PC-9 (cell line): ENCODE measurements at regions not wholly inside any gene's neighbourhood (a gene's known extent, or its start where the extent isn't known, plus 50 kb on each side); places are given as distances from the start of the nearest gene placed in this dataset.

ENCODE experiments used
- BruUV-seq: library from RNA; stranded (reverse); fragments of 400-500 nt; replicated peaks from 2 replicates; lab custom pipeline; 2021; lab: Mats Ljungman, UMichigan
- CTCF ChIA-PET: fragments of 300-600 bp; sonication (Branson Sonifier 250); formaldehyde crosslinking; loops from one replicate; lab custom pipeline; 2022; ENCODE audit warnings: antibody characterized with exemption; lab: Charles Lee
- POLR2A ChIA-PET: fragments of 300-600 bp; sonication (Branson Sonifier 250); formaldehyde crosslinking; loops from one replicate; lab custom pipeline; 2022; ENCODE audit warnings: antibody characterized with exemption; ENCODE audit not compliant: unreplicated experiment; lab: Charles Lee
- DNase-seq, 2 experiments: peaks; one replicate each; pipeline versions ENCODE4 v3.0.0 to v3.0.0-alpha.2; 2015 to 2022; ENCODE audit warnings: mixed read lengths in 1 of 2
- H2AFZ ChIP-seq: fragments of 200-600 bp; sonication (generic); 2 replicates; pipeline ENCODE4 v1.8.1; 2017; ENCODE audit warnings: antibody characterized with exemption
- H3F3A ChIP-seq: fragments of 200-600 bp; sonication (generic); 2 replicates; pipeline ENCODE4 v1.8.1; 2017; ENCODE audit warnings: antibody characterized with exemption, mild to moderate bottlenecking, low read depth; ENCODE audit not compliant: insufficient read depth
- H3K27ac ChIP-seq: fragments of 200-600 bp; sonication (generic); 2 replicates; pipeline ENCODE4 v1.6.1; 2016; ENCODE audit warnings: mixed run types
- H3K27me3 ChIP-seq: fragments of 200-600 bp; sonication (generic); 2 replicates; pipeline ENCODE4 v1.6.1; 2016; ENCODE audit warnings: low read depth, mixed run types; ENCODE audit not compliant: insufficient read depth
- H3K36me3 ChIP-seq: fragments of 200-600 bp; sonication (generic); 2 replicates; pipeline ENCODE4 v1.6.1; 2016; ENCODE audit warnings: low read depth, mixed run types
- H3K4me1 ChIP-seq: fragments of 200-600 bp; sonication (generic); replicated peaks from 2 replicates; pipeline ENCODE4 v1.6.1; 2016; ENCODE audit warnings: mixed run types; ENCODE audit not compliant: insufficient read depth
- H3K4me2 ChIP-seq: fragments of 200-600 bp; sonication (generic); 2 replicates; pipeline ENCODE4 v1.6.1; 2017; ENCODE audit warnings: mixed run types
- H3K4me3 ChIP-seq: fragments of 200-600 bp; sonication (generic); 2 replicates; pipeline ENCODE4 v1.6.1; 2016; ENCODE audit warnings: mixed run types
- H3K79me2 ChIP-seq: fragments of 200-600 bp; sonication (generic); 2 replicates; pipeline ENCODE4 v1.6.1; 2017; ENCODE audit warnings: low read depth, mixed run types
- H3K9me2 ChIP-seq: fragments of 200-600 bp; sonication (generic); 2 replicates; pipeline ENCODE4 v1.8.1; 2017; ENCODE audit warnings: mild to moderate bottlenecking; ENCODE audit not compliant: insufficient read depth
- H3K9me3 ChIP-seq: fragments of 200-600 bp; sonication (generic); 2 replicates; pipeline ENCODE4 v1.8.1; 2016; ENCODE audit warnings: low read depth; ENCODE audit not compliant: insufficient read depth
- H4K20me1 ChIP-seq: fragments of 200-600 bp; sonication (generic); 2 replicates; pipeline ENCODE4 v1.8.1; 2017; ENCODE audit not compliant: insufficient read depth
- CTCF ChIP-seq: fragments of 200-600 bp; sonication (generic); conservative IDR thresholded peaks from 2 replicates; pipeline ENCODE4 v1.6.1; 2017; ENCODE audit warnings: mixed run types, antibody characterized with exemption, mild to moderate bottlenecking, moderate library complexity
- EZH2 ChIP-seq: fragments of 200-600 bp; sonication (generic); IDR thresholded peaks from 2 replicates; pipeline ENCODE4 v1.8.0; 2017; ENCODE audit warnings: antibody characterized with exemption, low read depth
- intact Hi-C: fragments of 100-400 bp; cut with micrococcal nuclease; formaldehyde crosslinking; loops from one replicate; pipeline ENCODE4 v1.10.0; 2022; ENCODE audit not compliant: unreplicated experiment

- Histone ChIP-seq H3K4me1 (no peaks in the 10 kb centered on the region), H4K20me1 (no peaks in the 10 kb centered on the region), H3F3A (no peaks in the 10 kb centered on the region), H3K27me3 (no peaks in the 10 kb centered on the region), H3K27ac (no peak overlapping the region), H3K36me3 (no peaks in the 10 kb centered on the region), H2AFZ (no peak overlapping the region), H3K79me2 (no peaks in the 10 kb centered on the region), H3K4me2 (no peak overlapping the region), H3K9me3 (no peaks in the 10 kb centered on the region), H3K9me2 (no peaks in the 10 kb centered on the region), H3K4me3 (no peak overlapping the region)
- TF ChIP-seq CTCF (no peak), EZH2 (no peak)
- POLR2A ChIA-PET, result no interaction called here
- no peak for DNase-seq
- BruUV-seq, result no TSS peak
- intact Hi-C loops, result no loop called here
- CTCF ChIA-PET, result no interaction called here
These were observed 819.1 kb downstream of the GRID1 start for GRCh38 chr10:85547460-85548023.

GRCh38 chr10:85548034-85548433, 818.6 kb downstream of the GRID1 start:
- intact Hi-C loops, result no loop called here
- no peaks in the 10 kb centered on the region for H3K27me3 ChIP-seq
- no peaks in the 10 kb centered on the region for H3K9me2 ChIP-seq
- H3K79me2 ChIP-seq, result no peaks in the 10 kb centered on the region
- no peaks in the 10 kb centered on the region for H3K36me3 ChIP-seq
- POLR2A ChIA-PET, result no interaction called here
- TF ChIP-seq CTCF (peak; percentile 64), EZH2 (no peak)
- H3K4me1 ChIP-seq, result no peaks in the 10 kb centered on the region
- BruUV-seq, result no TSS peak
- CTCF ChIA-PET, result no interaction called here
- H3F3A ChIP-seq, result no peaks in the 10 kb centered on the region
- no peaks in the 10 kb centered on the region for H4K20me1 ChIP-seq
- no peak overlapping the region for H3K27ac ChIP-seq
- peak; percentile 24 to 39 for DNase-seq
- no peaks in the 10 kb centered on the region for H3K9me3 ChIP-seq
- no peak overlapping the region for H3K4me2 ChIP-seq
- H2AFZ ChIP-seq, result no peak overlapping the region
- no peak overlapping the region for H3K4me3 ChIP-seq
